ENCODE measurements at regions not wholly inside any gene's neighbourhood (a gene's known extent, or its start where the extent isn't known, plus 50 kb on each side); places are given as distances from the start of the nearest gene placed in this dataset.

GRCh38 chr2:226515344-226516055, 284.1 kb downstream of the IRS1 start:
- intact Hi-C loops (cut with DNase I) = no loop called here
- no peaks in the 10 kb centered on the region for H3K9me3 ChIP-seq
- DNase-seq = no peak
- 81 to 83% methylated on average over 4 of the region's 4 CpGs for WGBS, 2 donors
- no peak overlapping the region for H3K4me3 ChIP-seq (replicated peaks in 1 of 3)
- no peaks in the 10 kb centered on the region for H3K36me3 ChIP-seq
- no peak overlapping the region for H3K27ac ChIP-seq
- no peaks in the 10 kb centered on the region for H3K4me1 ChIP-seq
- TF ChIP-seq POLR2A (IDR thresholded peaks at IDR 0.05) = no peak
- TF ChIP-seq, protein P1, sequence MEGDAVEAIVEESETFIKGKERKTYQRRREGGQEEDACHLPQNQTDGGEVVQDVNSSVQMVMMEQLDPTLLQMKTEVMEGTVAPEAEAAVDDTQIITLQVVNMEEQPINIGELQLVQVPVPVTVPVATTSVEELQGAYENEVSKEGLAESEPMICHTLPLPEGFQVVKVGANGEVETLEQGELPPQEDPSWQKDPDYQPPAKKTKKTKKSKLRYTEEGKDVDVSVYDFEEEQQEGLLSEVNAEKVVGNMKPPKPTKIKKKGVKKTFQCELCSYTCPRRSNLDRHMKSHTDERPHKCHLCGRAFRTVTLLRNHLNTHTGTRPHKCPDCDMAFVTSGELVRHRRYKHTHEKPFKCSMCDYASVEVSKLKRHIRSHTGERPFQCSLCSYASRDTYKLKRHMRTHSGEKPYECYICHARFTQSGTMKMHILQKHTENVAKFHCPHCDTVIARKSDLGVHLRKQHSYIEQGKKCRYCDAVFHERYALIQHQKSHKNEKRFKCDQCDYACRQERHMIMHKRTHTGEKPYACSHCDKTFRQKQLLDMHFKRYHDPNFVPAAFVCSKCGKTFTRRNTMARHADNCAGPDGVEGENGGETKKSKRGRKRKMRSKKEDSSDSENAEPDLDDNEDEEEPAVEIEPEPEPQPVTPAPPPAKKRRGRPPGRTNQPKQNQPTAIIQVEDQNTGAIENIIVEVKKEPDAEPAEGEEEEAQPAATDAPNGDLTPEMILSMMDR (IDR thresholded peaks at IDR 0.05) = no peak
- H3K27me3 ChIP-seq = no peaks in the 10 kb centered on the region

GRCh38 chr2:226514895-226515294, 284.7 kb downstream of the IRS1 start:
- Histone ChIP-seq H3K4me1 (peaks cover 0 to 1% of the 10 kb centered on the region in 2 donors), H3K9me3 (no peaks in the 10 kb centered on the region), H3K36me3 (no peaks in the 10 kb centered on the region), H3K4me3 (replicated peaks in 1 of 3) (no peak overlapping the region), H3K27ac (no peak overlapping the region), H3K27me3 (no peaks in the 10 kb centered on the region)
- WGBS, 2 donors = 54 to 91% methylated on average over 1 of the region's 1 CpG
- TF ChIP-seq, protein P1 (IDR thresholded peaks at IDR 0.05) = no peak
- TF ChIP-seq POLR2A (IDR thresholded peaks at IDR 0.05) = no peak
- intact Hi-C loops (cut with DNase I) = no loop called here
- no peak for DNase-seq

- Histone ChIP-seq H3K36me3 (no peaks in the 10 kb centered on the region), H3K9me3 (no peaks in the 10 kb centered on the region), H3K27ac (no peak overlapping the region), H3K4me1 (peaks cover 17 to 18% of the 10 kb centered on the region in 2 donors), H3K4me3 (replicated peaks in 1 of 3) (no peak overlapping the region), H3K27me3 (no peaks in the 10 kb centered on the region)
- WGBS, 2 donors = 80 to 85% methylated on average over 4 of the region's 4 CpGs
- DNase-seq = no peak
- intact Hi-C loops (cut with DNase I) = no loop called here
- no peak for TF ChIP-seq POLR2A (IDR thresholded peaks at IDR 0.05)
- TF ChIP-seq, protein P1 (IDR thresholded peaks at IDR 0.05) = no peak
These were observed 288.3 kb downstream of the IRS1 start for GRCh38 chr2:226511311-226511710.

GRCh38 chr2:226508683-226509082, 290.9 kb downstream of the IRS1 start:
- TF ChIP-seq, protein P1 (IDR thresholded peaks at IDR 0.05) = no peak
- no peak for TF ChIP-seq POLR2A (IDR thresholded peaks at IDR 0.05)
- Histone ChIP-seq H3K27ac (peak overlapping the region; percentile 70 to 92 (median 79)), H3K9me3 (no peaks in the 10 kb centered on the region), H3K4me3 (replicated peaks in 1 of 3) (no peak overlapping the region), H3K36me3 (no peaks in the 10 kb centered on the region), H3K27me3 (no peaks in the 10 kb centered on the region), H3K4me1 (peaks cover 17 to 18% of the 10 kb centered on the region in 2 donors)
- intact Hi-C loops (cut with DNase I) = no loop called here
- whole genome bisulfite sequencing, 2 donors = 25 to 32% methylated on average over 2 of the region's 2 CpGs
- peak; percentile 53 to 57 for DNase-seq

DNA sequence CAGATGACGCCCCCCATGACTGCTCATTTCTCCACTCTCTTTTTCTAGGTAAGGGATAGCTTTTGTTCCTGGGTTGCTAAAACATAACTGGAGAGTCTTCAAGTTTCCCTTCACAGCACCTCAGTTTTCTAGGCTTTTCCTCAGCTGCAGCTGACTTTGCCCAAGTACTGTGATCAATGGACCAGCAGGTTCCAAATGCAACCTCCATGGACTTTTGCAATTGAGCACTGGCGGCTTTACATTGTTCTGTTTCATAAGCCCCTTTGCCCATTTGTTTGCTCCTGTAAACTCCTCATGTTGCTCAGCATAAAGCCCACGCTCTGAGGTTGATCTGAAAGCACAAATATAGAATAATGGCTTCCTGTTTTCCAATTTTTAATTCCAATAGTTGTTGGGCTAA, 291.6 kb downstream of the IRS1 start:
- H3K27me3 ChIP-seq = no peaks in the 10 kb centered on the region
- no peaks in the 10 kb centered on the region for H3K9me3 ChIP-seq
- intact Hi-C loops (cut with DNase I) = no loop called here
- TF ChIP-seq, protein P1 (IDR thresholded peaks at IDR 0.05) = no peak
- no peak for TF ChIP-seq POLR2A (IDR thresholded peaks at IDR 0.05)
- WGBS, 2 donors = 83 to 86% methylated on average over 3 of the region's 3 CpGs
- H3K36me3 ChIP-seq = no peaks in the 10 kb centered on the region
- H3K4me1 ChIP-seq = peaks cover 17 to 18% of the 10 kb centered on the region in 2 donors
- H3K27ac ChIP-seq = peak overlapping the region; percentile 70 to 92 (median 79)
- no peak overlapping the region for H3K4me3 ChIP-seq (replicated peaks in 1 of 3)
- DNase-seq = peak; percentile 9 to 10
